T-helper 1 cell treated with Interleukin-12 subunit alpha and Interleukin-12 subunit beta and Interleukin-4 antibody, amounts not matched to agents 30 ng/mL and 1 ng/mL, for 36 hours (primary cell): ENCODE measurements at regions not wholly inside any gene's neighbourhood (a gene's known extent, or its start where the extent isn't known, plus 50 kb on each side); places are given as distances from the start of the nearest gene placed in this dataset.
"Not testable (repeated sequence)": the region's sequence is repeated elsewhere in the genome, so short reads cannot be mapped to it uniquely, and the experiment has no call there.

Experiments used
- intact Hi-C: fragments of 100-400 bp; cut with micrococcal nuclease; formaldehyde crosslinking; loops from one replicate; pipeline ENCODE4 v1.15.1; 2024

GRCh38 chr3:55160241-55160983 is 232.6 kb upstream of the LRTM1 start:
- intact Hi-C loops = no loop called here

GRCh38 chr3:55159711-55160110 is 231.9 kb upstream of the LRTM1 start:
- intact Hi-C loops = no loop called here

GRCh38 chr3:55159016-55159415 is 231.2 kb upstream of the LRTM1 start:
- intact Hi-C loops = no loop called here

- intact Hi-C loops = no loop called here
Observed at GRCh38 chr3:55158345-55158744, 230.5 kb upstream of the LRTM1 start.

GRCh38 chr3:55157731-55158130 is 229.9 kb upstream of the LRTM1 start:
- intact Hi-C loops = no loop called here

GRCh38 chr3:55156851-55157650 is 229.2 kb upstream of the LRTM1 start:
- intact Hi-C loops = no loop called here

- intact Hi-C loops = no loop called here
Observed at GRCh38 chr3:55147856-55148720, 220.2 kb upstream of the LRTM1 start.

GRCh38 chr3:55147406-55147805 is 219.5 kb upstream of the LRTM1 start:
- intact Hi-C loops = no loop called here

GRCh38 chr3:55146216-55146615 is 218.4 kb upstream of the LRTM1 start:
- intact Hi-C loops = no loop called here

- intact Hi-C loops = no loop called here
Observed at GRCh38 chr3:55144015-55144673, 216.3 kb upstream of the LRTM1 start.

- intact Hi-C loops = no loop called here
Observed at GRCh38 chr3:55143336-55143735, 215.5 kb upstream of the LRTM1 start.

- intact Hi-C loops = not testable (repeated sequence)
Observed at GRCh38 chr3:55136291-55136690, 208.4 kb upstream of the LRTM1 start.

- intact Hi-C loops = no loop called here
Observed at GRCh38 chr3:55128225-55128823, 200.5 kb upstream of the LRTM1 start.

- intact Hi-C loops = no loop called here
Observed at GRCh38 chr3:55127565-55127964, 199.7 kb upstream of the LRTM1 start.

- intact Hi-C loops = no loop called here
Observed at GRCh38 chr3:55124371-55124770, 196.5 kb upstream of the LRTM1 start.
